ENCODE measurements at regions not wholly inside any gene's neighbourhood (a gene's known extent, or its start where the extent isn't known, plus 50 kb on each side); places are given as distances from the start of the nearest gene placed in this dataset.

DNA sequence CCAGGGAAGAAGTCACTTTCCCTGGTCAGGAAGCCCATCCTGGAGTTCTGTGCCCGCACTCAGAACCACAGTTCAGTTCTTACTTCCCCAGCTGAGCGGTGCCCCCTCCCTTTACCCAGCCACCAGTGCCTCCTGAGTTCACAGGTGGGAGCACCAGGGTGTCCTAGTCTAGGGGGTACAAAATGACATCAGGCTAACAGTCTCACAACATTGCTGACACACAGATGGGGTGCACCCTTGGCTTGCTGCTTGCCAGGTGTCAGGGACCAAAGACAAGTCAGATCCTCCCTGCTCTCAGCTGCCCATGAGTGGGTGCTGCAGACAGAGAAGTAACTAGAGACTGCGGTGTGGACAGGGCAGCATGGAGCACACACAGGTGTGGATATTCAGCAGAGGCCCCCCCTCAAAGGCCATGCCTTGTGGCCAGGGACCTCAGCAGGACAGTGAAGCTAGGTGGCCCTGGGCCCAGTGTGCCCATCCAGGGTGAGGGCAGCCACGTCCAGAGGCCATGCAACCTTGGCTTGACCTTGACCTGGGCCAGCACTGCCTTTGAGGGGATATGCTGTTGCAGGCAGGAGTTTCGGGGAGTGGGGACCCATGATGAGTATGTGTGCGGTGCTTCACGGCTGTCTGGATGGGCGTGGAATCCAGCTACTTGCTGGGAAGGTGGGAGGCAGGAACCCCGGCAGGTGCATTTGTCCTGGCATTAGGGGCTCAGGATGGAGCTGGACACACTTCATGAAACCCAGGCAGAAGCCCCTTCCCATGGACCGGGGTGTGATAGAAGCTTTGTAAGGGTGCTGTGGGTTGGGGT, 110.4 kb upstream of the FRMD1 start:
- Histone ChIP-seq H3K23ac (ENCODE audit: insufficient read length, low read depth, low read length) (no peak overlapping the region), H3K27ac (ENCODE audit: insufficient read length, low read depth, low read length) (no peak overlapping the region), H3K9ac (ENCODE audit: extremely low read depth, insufficient read length, low read length) (no peak overlapping the region), H3K4ac (ENCODE audit: low read depth, low read length) (no peak overlapping the region), H4K91ac (ENCODE audit: insufficient read length, low read depth, low read length) (no peak overlapping the region), H2BK20ac (ENCODE audit: low read depth, low read length, poor library complexity, severe bottlenecking) (no peak overlapping the region), H3K18ac (ENCODE audit: insufficient read length, low read depth, low read length) (no peak overlapping the region), H3K4me1 (ENCODE audit: insufficient read depth, low read length) (no peaks in the 10 kb centered on the region), H3K23me2 (ENCODE audit: insufficient read length, low read depth, low read length, poor library complexity, severe bottlenecking) (no peaks in the 10 kb centered on the region), H2BK12ac (ENCODE audit: insufficient read length, low read depth, low read length) (no peak overlapping the region), H4K20me1 (ENCODE audit: control insufficient read depth, insufficient read depth, insufficient read length) (no peaks in the 10 kb centered on the region), H3K4me2 (ENCODE audit: insufficient read depth, insufficient read length, low read length) (no peak overlapping the region), H3K79me2 (ENCODE audit: insufficient read depth, low read length) (no peaks in the 10 kb centered on the region), H3K56ac (ENCODE audit: insufficient read length, low read depth, low read length) (no peak overlapping the region), H3K14ac (ENCODE audit: insufficient read depth, low read length) (no peak overlapping the region), H2BK15ac (ENCODE audit: low read depth, low read length) (no peak overlapping the region), H4K8ac (replicated peaks; ENCODE audit: insufficient read length, low read depth, low read length) (no peak overlapping the region), H3K79me1 (ENCODE audit: insufficient read depth, low read depth, low read length, poor library complexity, severe bottlenecking) (no peaks in the 10 kb centered on the region), H2AFZ (ENCODE audit: low read length) (no peak overlapping the region), H3K27me3 (ENCODE audit: insufficient read depth, low read length) (no peaks in the 10 kb centered on the region), H2BK5ac (ENCODE audit: insufficient read length, low read length) (no peak overlapping the region), H2BK120ac (ENCODE audit: low read depth, low read length, poor library complexity, severe bottlenecking) (no peak overlapping the region), H2AK5ac (ENCODE audit: insufficient read length, low read length) (no peak overlapping the region), H3K9me3 (ENCODE audit: control insufficient read depth, low read depth, low read length) (no peaks in the 10 kb centered on the region), H4K5ac (ENCODE audit: insufficient read length, low read depth, low read length) (no peak overlapping the region), H3T11ph (ENCODE audit: low read length) (no peak overlapping the region)
- TF ChIP-seq, protein P1, sequence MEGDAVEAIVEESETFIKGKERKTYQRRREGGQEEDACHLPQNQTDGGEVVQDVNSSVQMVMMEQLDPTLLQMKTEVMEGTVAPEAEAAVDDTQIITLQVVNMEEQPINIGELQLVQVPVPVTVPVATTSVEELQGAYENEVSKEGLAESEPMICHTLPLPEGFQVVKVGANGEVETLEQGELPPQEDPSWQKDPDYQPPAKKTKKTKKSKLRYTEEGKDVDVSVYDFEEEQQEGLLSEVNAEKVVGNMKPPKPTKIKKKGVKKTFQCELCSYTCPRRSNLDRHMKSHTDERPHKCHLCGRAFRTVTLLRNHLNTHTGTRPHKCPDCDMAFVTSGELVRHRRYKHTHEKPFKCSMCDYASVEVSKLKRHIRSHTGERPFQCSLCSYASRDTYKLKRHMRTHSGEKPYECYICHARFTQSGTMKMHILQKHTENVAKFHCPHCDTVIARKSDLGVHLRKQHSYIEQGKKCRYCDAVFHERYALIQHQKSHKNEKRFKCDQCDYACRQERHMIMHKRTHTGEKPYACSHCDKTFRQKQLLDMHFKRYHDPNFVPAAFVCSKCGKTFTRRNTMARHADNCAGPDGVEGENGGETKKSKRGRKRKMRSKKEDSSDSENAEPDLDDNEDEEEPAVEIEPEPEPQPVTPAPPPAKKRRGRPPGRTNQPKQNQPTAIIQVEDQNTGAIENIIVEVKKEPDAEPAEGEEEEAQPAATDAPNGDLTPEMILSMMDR (conservative IDR thresholded peaks at IDR 0.05) = no peak
- peaks cover 5 to 16% (median 6%) of the 10 kb centered on the region in 3 experiments for H3K36me3 Mint-ChIP-seq (ENCODE audit: insufficient read depth in 1 of 3, low read depth in 3 of 3)
- WGBS (ENCODE audit: extremely low coverage, insufficient read length, low lambda C conversion rate) = no CpG with 5 or more reads among the region's 10 CpGs
- no peak overlapping the region for H3K4me3 Mint-ChIP-seq
- H3K27me3 Mint-ChIP-seq (ENCODE audit: low read depth) = peaks cover 13% of the 10 kb centered on the region
- H3K27ac Mint-ChIP-seq = no peak overlapping the region
- H3K9me3 Mint-ChIP-seq = peaks cover 13 to 20% of the 10 kb centered on the region in 2 experiments
- peaks cover 6 to 9% of the 10 kb centered on the region in 2 experiments for H3K4me1 Mint-ChIP-seq
- DNase-seq = peak; percentile 13
